Type B pancreatic cell (in vitro differentiated cells): ENCODE measurements at regions not wholly inside any gene's neighbourhood (a gene's known extent, or its start where the extent isn't known, plus 50 kb on each side); places are given as distances from the start of the nearest gene placed in this dataset.

Source experiments
- DNase-seq: peaks from one replicate; pipeline ENCODE4 v3.0.0; 2021; ENCODE audit warnings: mixed read lengths; ENCODE audit not compliant: unreplicated experiment; ENCODE audit errors: extremely low spot score
- H3K27ac Mint-ChIP-seq: 2 replicates; pipeline ENCODE4 v1.8.0; 2021; ENCODE audit warnings: mild to moderate bottlenecking, mixed read lengths
- H3K27me3 Mint-ChIP-seq: 2 replicates; pipeline ENCODE4 v1.8.0; 2021; ENCODE audit warnings: mixed read lengths
- H3K36me3 Mint-ChIP-seq: 2 replicates; pipeline ENCODE4 v1.8.0; 2021; ENCODE audit warnings: mixed read lengths
- H3K4me1 Mint-ChIP-seq: one replicate; pipeline ENCODE4 v1.8.0; 2021; ENCODE audit warnings: mixed read lengths; ENCODE audit not compliant: unreplicated experiment
- H3K4me3 Mint-ChIP-seq: 2 replicates; pipeline ENCODE4 v1.8.0; 2021; ENCODE audit warnings: mild to moderate bottlenecking, mixed read lengths
- H3K9me3 Mint-ChIP-seq: 2 replicates; pipeline ENCODE4 v1.8.0; 2021; ENCODE audit warnings: mixed read lengths
- TF ChIP-seq, protein P1 (sequence below): fragments of 200-600 bp; sonication (generic); conservative IDR thresholded peaks from 2 replicates; pipeline ENCODE4 v1.5.0; 2021; ENCODE audit warnings: antibody characterized with exemption, mild to moderate bottlenecking

DNA sequence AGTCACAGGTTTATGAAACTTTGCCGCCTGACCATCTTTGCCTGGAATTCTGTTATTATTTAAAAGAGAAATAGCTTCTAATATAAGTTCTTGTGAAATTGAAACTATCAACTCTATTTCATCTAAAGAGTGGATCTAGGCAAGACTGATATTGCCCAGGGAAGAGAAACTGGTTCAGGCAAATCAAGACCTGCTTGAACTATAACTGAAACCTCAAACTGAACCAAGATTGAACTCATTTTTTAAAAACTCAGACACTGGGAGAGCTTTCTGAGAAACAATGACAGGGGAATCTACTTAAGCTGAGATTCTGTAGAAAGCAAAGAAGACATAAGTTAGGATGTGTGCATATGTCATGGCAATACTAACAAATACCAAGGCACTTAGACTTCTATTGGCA, 815.8 kb downstream of the BRINP1 start:
- Mint-ChIP-seq H3K27ac (no peak overlapping the region), H3K27me3 (no peaks in the 10 kb centered on the region), H3K4me1 (no peaks in the 10 kb centered on the region), H3K4me3 (no peak overlapping the region), H3K9me3 (no peaks in the 10 kb centered on the region), H3K36me3 (no peaks in the 10 kb centered on the region)
- DNase-seq, result no peak
- TF ChIP-seq, protein P1, sequence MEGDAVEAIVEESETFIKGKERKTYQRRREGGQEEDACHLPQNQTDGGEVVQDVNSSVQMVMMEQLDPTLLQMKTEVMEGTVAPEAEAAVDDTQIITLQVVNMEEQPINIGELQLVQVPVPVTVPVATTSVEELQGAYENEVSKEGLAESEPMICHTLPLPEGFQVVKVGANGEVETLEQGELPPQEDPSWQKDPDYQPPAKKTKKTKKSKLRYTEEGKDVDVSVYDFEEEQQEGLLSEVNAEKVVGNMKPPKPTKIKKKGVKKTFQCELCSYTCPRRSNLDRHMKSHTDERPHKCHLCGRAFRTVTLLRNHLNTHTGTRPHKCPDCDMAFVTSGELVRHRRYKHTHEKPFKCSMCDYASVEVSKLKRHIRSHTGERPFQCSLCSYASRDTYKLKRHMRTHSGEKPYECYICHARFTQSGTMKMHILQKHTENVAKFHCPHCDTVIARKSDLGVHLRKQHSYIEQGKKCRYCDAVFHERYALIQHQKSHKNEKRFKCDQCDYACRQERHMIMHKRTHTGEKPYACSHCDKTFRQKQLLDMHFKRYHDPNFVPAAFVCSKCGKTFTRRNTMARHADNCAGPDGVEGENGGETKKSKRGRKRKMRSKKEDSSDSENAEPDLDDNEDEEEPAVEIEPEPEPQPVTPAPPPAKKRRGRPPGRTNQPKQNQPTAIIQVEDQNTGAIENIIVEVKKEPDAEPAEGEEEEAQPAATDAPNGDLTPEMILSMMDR, result no peak

DNA sequence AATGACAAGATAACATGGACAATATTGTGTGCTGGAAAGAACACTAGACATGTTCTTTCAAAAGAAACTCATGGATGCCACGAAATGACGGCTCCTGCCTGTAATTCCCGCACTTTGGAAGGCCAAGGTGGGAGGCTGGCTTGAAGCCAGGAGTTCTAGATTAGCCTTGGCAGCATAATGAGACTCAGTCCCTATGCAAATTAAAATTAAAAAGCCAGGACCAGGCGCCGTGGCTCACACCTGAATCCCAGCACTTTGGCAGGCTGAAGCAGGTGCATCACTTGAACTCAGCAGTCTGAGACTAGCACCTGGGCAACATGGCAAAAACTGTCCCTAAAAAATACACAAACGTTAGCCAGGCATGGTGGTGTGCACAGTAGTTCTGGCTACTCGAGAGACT, 814.2 kb downstream of the BRINP1 start:
- no peak overlapping the region for H3K27ac Mint-ChIP-seq
- no peak for DNase-seq
- H3K4me1 Mint-ChIP-seq, result no peaks in the 10 kb centered on the region
- H3K4me3 Mint-ChIP-seq, result no peak overlapping the region
- no peaks in the 10 kb centered on the region for H3K9me3 Mint-ChIP-seq
- TF ChIP-seq, protein P1, result no peak
- no peaks in the 10 kb centered on the region for H3K36me3 Mint-ChIP-seq
- no peaks in the 10 kb centered on the region for H3K27me3 Mint-ChIP-seq

DNA sequence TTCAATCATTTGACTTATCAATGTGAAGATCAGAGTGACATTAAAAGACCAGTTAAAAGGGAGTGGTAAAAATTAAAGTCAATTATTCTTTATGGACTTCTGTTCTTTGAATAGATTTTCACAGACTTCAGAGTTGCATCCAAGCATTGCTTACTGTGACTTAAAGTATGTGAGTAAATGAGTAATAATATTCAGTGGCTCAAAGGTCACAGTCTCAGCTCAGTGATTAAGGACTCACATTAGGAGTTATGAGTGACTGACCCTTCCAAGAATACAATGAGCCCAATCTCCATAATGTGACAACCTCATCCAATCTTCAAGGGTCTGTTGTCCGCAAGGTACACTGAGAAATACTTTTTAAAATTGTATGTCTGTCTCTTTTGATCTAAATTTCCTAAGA, 811.2 kb downstream of the BRINP1 start:
- Mint-ChIP-seq H3K27me3 (no peaks in the 10 kb centered on the region), H3K27ac (no peak overlapping the region), H3K4me3 (no peak overlapping the region), H3K36me3 (no peaks in the 10 kb centered on the region), H3K4me1 (no peaks in the 10 kb centered on the region), H3K9me3 (no peaks in the 10 kb centered on the region)
- TF ChIP-seq, protein P1, result no peak
- no peak for DNase-seq

DNA sequence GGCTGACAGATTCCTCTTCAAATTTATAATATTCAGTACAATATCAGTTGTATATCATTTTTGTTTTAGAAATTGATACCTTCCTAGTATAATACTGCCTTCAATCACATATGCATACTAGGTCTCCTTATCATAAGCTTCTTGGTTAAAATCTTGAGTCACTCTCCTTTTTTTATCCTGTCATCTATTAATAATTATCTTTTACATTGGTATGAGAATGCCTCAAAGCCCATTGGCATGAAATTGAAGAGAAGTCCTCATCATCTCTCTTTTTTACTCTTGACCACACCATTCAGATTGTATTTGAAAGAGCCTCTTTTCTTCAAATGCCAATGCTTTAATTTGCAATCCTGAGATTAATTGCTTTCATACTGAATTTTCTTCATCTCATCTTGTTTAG, 810.3 kb downstream of the BRINP1 start:
- H3K27ac Mint-ChIP-seq, result no peak overlapping the region
- H3K4me1 Mint-ChIP-seq, result no peaks in the 10 kb centered on the region
- H3K36me3 Mint-ChIP-seq, result no peaks in the 10 kb centered on the region
- no peak for DNase-seq
- H3K4me3 Mint-ChIP-seq, result no peak overlapping the region
- TF ChIP-seq, protein P1, result no peak
- H3K27me3 Mint-ChIP-seq, result no peaks in the 10 kb centered on the region
- H3K9me3 Mint-ChIP-seq, result no peaks in the 10 kb centered on the region

DNA sequence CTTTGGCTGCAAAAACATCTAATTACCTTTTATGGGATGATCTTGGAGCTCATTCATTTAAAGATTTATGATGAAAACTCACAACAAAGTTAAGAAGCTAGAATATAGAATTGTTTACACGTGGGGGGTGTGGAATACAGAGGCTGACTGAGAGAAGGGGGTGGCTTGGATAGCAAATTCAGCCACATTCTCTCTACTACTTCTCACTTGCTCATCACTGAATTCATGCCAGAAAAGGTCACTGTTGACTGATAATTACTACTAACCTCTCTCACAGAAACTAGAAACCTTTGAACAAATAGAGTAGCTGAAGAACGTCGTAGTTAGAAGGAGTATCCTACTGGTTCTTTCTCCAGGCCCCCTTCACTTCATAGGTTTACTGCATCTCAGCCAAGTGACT, 808.2 kb downstream of the BRINP1 start:
- Mint-ChIP-seq H3K4me3 (no peak overlapping the region), H3K4me1 (no peaks in the 10 kb centered on the region), H3K27me3 (no peaks in the 10 kb centered on the region), H3K36me3 (no peaks in the 10 kb centered on the region), H3K27ac (no peak overlapping the region), H3K9me3 (no peaks in the 10 kb centered on the region)
- DNase-seq, result no peak
- TF ChIP-seq, protein P1, result no peak

DNA sequence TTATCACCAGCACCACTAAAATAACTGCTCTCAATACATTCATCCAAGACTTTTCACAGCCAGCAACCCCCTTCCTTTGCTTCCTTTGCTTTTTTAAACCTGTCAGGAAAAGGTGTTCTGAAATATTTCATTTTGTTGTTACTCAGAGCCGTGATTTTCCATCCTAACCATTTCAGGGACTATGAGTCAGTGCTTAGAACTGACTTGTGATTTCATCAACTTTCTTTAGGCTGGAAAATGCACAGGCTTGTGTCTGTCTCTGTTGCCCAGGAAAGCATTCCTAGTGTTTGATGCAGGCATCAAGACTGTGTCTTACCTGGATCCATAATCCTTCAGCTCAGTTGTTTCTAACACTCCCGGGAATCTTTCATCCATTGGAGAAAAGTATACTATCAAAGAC, 805.6 kb downstream of the BRINP1 start:
- DNase-seq, result no peak
- H3K4me3 Mint-ChIP-seq, result no peak overlapping the region

More for the DNA sequence above, 805.6 kb downstream of the BRINP1 start:
- H3K9me3 Mint-ChIP-seq, result no peaks in the 10 kb centered on the region
- TF ChIP-seq, protein P1, result no peak
- no peaks in the 10 kb centered on the region for H3K36me3 Mint-ChIP-seq
- no peaks in the 10 kb centered on the region for H3K4me1 Mint-ChIP-seq
- no peak overlapping the region for H3K27ac Mint-ChIP-seq
- H3K27me3 Mint-ChIP-seq, result no peaks in the 10 kb centered on the region
